ENCODE measurements at regions not wholly inside any gene's neighbourhood (a gene's known extent, or its start where the extent isn't known, plus 50 kb on each side); places are given as distances from the start of the nearest gene placed in this dataset.
"Not testable (repeated sequence)": the region's sequence is repeated elsewhere in the genome, so short reads cannot be mapped to it uniquely, and the experiment has no call there.

DNA sequence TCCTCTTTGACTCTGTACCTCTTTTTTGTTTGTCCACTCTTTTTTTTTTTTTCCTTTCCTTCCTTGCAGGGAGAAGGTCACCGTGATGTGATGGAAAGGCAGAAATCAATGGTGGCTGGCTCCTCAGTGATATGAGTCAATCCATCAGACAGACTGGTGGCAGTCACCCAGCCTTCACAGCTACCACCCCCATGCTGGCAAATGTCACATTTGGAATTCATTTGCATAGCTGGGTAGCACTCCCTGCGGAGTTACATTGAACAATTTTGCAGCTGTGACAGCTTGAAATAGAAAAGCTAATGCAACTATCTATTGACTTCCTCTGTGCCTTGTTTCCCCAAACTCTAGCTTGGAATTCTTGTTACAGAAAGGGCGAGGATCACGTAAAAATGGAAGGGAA lies 668.4 kb downstream of the C6orf118 start:
- Mint-ChIP-seq H3K9me3 (ENCODE audit: unreplicated experiment) (no peaks in the 10 kb centered on the region), H3K36me3 (ENCODE audit: low read depth, unreplicated experiment) (no peaks in the 10 kb centered on the region), H3K27ac (ENCODE audit: unreplicated experiment) (no peak overlapping the region), H3K4me1 (ENCODE audit: unreplicated experiment) (peaks cover 5% of the 10 kb centered on the region), H3K27me3 (ENCODE audit: unreplicated experiment) (peaks cover 2% of the 10 kb centered on the region), H3K4me3 (ENCODE audit: unreplicated experiment) (no peak overlapping the region)
- TF ChIP-seq, protein P1, sequence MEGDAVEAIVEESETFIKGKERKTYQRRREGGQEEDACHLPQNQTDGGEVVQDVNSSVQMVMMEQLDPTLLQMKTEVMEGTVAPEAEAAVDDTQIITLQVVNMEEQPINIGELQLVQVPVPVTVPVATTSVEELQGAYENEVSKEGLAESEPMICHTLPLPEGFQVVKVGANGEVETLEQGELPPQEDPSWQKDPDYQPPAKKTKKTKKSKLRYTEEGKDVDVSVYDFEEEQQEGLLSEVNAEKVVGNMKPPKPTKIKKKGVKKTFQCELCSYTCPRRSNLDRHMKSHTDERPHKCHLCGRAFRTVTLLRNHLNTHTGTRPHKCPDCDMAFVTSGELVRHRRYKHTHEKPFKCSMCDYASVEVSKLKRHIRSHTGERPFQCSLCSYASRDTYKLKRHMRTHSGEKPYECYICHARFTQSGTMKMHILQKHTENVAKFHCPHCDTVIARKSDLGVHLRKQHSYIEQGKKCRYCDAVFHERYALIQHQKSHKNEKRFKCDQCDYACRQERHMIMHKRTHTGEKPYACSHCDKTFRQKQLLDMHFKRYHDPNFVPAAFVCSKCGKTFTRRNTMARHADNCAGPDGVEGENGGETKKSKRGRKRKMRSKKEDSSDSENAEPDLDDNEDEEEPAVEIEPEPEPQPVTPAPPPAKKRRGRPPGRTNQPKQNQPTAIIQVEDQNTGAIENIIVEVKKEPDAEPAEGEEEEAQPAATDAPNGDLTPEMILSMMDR (IDR thresholded peaks at IDR 0.05; ENCODE audit: unreplicated experiment): no peak
- no peak for DNase-seq (ENCODE audit: low spot score)

DNA sequence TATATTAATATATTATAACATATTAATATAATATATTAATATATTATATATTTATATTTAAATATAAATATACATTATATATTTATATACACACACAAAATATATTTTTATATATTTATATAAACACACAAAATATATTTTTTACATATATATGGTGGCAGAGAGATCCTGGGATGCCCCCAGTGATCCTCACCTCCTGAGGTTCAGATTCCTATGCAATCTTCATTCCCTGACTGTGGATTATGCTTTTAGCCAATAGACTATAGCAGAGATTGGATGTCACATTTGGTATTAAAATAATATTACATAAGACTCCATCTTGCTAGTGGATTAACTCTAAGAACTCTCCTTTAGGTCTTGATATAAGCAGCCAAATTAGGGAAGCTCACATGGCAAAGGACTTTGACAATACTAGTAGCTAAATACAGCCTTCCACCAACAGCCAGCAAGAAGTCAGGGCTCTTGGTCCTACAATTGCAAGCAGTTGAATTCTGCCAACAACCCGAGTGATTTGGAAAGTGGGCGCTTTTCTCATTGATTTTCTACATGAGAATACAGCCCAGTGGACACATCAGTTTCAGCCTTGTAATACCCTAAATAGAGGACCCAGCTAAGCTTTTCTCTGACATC lies 681.0 kb downstream of the C6orf118 start:
- no peaks in the 10 kb centered on the region for H3K9me3 Mint-ChIP-seq (ENCODE audit: unreplicated experiment)
- H3K36me3 Mint-ChIP-seq (ENCODE audit: low read depth, unreplicated experiment): no peaks in the 10 kb centered on the region
- no peak overlapping the region for H3K4me3 Mint-ChIP-seq (ENCODE audit: unreplicated experiment)
- no peak overlapping the region for H3K27ac Mint-ChIP-seq (ENCODE audit: unreplicated experiment)
- TF ChIP-seq, protein P1 (IDR thresholded peaks at IDR 0.05; ENCODE audit: unreplicated experiment): no peak
- no peaks in the 10 kb centered on the region for H3K27me3 Mint-ChIP-seq (ENCODE audit: unreplicated experiment)
- DNase-seq (ENCODE audit: low spot score): no peak
- H3K4me1 Mint-ChIP-seq (ENCODE audit: unreplicated experiment): no peaks in the 10 kb centered on the region

DNA sequence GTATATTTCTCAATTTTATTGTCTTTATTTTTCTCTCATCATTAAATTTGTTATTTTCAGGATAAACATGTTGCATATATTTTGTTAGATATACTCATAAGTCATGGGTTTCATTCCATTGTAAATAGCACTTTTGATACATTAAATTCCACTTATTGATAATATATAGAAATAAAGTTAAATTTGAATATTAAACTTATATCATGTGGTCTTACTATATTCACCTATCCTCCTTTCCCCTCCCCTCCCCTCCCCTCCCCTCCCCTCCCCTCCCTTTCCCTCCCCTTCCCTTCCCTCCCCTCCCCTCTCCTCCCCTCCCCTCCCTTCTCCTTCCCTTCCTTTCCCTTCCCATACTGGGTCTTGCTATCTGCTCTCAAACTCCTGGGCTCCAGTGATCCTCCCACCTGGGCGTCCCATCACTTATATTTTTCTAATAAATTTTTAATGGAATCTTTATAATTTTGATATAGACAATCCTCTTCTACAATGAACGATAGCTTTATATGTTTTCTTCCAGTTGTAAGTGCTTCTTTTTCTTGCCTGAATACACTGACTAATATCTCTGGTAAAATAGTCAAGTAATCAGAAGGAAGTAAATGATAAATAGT lies 692.4 kb downstream of the C6orf118 start:
- no peak overlapping the region for H3K27ac Mint-ChIP-seq (ENCODE audit: unreplicated experiment)
- no peak overlapping the region for H3K4me3 Mint-ChIP-seq (ENCODE audit: unreplicated experiment)

DNA sequence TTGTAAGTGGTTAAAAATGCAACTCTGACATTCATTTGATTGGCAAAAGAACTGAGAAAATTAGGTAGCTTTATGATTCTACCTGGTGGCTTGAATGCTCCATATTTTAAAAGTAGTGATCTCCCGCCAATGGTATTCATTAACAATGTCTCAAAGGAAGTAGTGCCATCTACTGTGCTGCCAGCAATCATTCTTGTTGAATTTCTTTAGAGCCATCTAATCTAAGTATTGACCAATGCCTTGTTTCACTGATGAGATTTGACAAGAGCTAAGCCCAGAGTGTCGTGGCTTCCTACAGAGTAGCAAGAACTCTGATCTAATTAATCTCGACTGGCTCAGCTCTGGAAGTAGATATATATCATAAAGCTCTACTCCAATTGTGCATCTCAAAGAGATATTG lies 696.7 kb downstream of the C6orf118 start:
- Mint-ChIP-seq H3K27me3 (ENCODE audit: unreplicated experiment) (peaks cover 2% of the 10 kb centered on the region), H3K4me3 (ENCODE audit: unreplicated experiment) (no peak overlapping the region), H3K36me3 (ENCODE audit: low read depth, unreplicated experiment) (no peaks in the 10 kb centered on the region), H3K27ac (ENCODE audit: unreplicated experiment) (no peak overlapping the region), H3K9me3 (ENCODE audit: unreplicated experiment) (no peaks in the 10 kb centered on the region), H3K4me1 (ENCODE audit: unreplicated experiment) (no peaks in the 10 kb centered on the region)
- TF ChIP-seq, protein P1 (IDR thresholded peaks at IDR 0.05; ENCODE audit: unreplicated experiment): no peak
- no peak for DNase-seq (ENCODE audit: low spot score)

More for the DNA sequence above, 692.4 kb downstream of the C6orf118 start:
- DNase-seq (ENCODE audit: low spot score): no peak
- TF ChIP-seq, protein P1 (IDR thresholded peaks at IDR 0.05; ENCODE audit: unreplicated experiment): no peak
- H3K4me1 Mint-ChIP-seq (ENCODE audit: unreplicated experiment): no peaks in the 10 kb centered on the region
- no peaks in the 10 kb centered on the region for H3K27me3 Mint-ChIP-seq (ENCODE audit: unreplicated experiment)
- no peaks in the 10 kb centered on the region for H3K9me3 Mint-ChIP-seq (ENCODE audit: unreplicated experiment)
- no peaks in the 10 kb centered on the region for H3K36me3 Mint-ChIP-seq (ENCODE audit: low read depth, unreplicated experiment)

DNA sequence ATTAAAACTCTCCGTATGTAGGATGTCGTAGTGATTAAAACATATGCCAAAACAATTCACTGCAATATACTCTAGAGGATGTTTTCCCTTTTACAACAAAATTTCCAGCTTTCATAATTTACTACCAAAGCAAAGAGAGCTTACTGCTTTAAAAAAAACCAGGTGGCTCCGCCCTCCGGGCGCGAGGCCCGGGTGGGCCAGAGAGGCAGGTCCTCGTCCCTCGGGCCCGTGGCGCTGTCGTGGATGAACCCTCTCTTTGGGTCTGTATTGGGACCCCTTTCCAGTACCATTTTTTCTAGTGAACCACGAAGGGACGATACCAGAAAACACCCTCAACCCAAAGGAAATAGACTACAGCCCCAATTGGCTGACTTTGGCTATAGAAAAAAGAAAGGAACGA lies 698.5 kb downstream of the C6orf118 start:
- not testable (repeated sequence) for H3K27me3 Mint-ChIP-seq (ENCODE audit: unreplicated experiment); H3K4me1 Mint-ChIP-seq (ENCODE audit: unreplicated experiment); H3K4me3 Mint-ChIP-seq (ENCODE audit: unreplicated experiment); H3K9me3 Mint-ChIP-seq (ENCODE audit: unreplicated experiment); H3K27ac Mint-ChIP-seq (ENCODE audit: unreplicated experiment); DNase-seq (ENCODE audit: low spot score); H3K36me3 Mint-ChIP-seq (ENCODE audit: low read depth, unreplicated experiment)

DNA sequence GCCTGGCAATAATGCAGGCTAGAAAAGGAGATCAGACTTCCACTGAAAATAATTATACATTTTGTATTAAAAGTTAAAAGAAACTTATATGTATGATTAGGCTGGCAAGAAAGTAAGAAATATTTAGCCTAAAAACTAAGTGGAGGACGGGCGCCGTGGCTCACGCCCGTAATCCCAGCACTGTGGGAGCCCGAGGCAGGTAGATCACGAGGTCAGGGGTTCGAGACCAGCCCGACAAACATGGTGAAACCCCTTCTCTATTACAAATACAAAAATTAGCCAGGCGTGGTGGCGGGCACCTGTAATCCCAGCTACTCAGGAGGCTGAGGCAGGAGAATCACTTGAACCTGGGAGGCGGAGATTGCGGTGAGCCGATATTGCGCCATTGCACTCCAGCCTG lies 707.0 kb downstream of the C6orf118 start:
- not testable (repeated sequence) for H3K9me3 Mint-ChIP-seq (ENCODE audit: unreplicated experiment); H3K4me3 Mint-ChIP-seq (ENCODE audit: unreplicated experiment); DNase-seq (ENCODE audit: low spot score); H3K27me3 Mint-ChIP-seq (ENCODE audit: unreplicated experiment); H3K36me3 Mint-ChIP-seq (ENCODE audit: low read depth, unreplicated experiment); H3K27ac Mint-ChIP-seq (ENCODE audit: unreplicated experiment); H3K4me1 Mint-ChIP-seq (ENCODE audit: unreplicated experiment)
